Vagina (tissue), 2 donors: ENCODE measurements at regions not wholly inside any gene's neighbourhood (a gene's known extent, or its start where the extent isn't known, plus 50 kb on each side); places are given as distances from the start of the nearest gene placed in this dataset.

Experiments
- DNase-seq, 2 donors: peaks; one replicate each; pipeline ENCODE4 v3.0.0-alpha.2; 2017; ENCODE audit errors: extremely low spot score in 2 of 2
- H3K27ac ChIP-seq: fragments of 200-600 bp; sonication (generic); one replicate; pipeline ENCODE4 v1.5.1; 2019
- H3K27me3 ChIP-seq: fragments of 200-600 bp; sonication (generic); one replicate; pipeline ENCODE4 v1.5.1; 2019
- H3K36me3 ChIP-seq, 2 donors: fragments of 200-600 bp; sonication (generic); one replicate each; pipeline ENCODE4 v1.5.1; 2017 to 2019
- H3K4me1 ChIP-seq: fragments of 200-600 bp; sonication (generic); one replicate; pipeline ENCODE4 v1.5.1; 2019
- H3K4me3 ChIP-seq, 2 donors: fragments of 200-600 bp; sonication (generic); 1 replicate in 1 of 2; 2 replicates in 1 of 2; pipeline ENCODE4 v1.5.1; 2016 to 2019
- H3K9me3 ChIP-seq: fragments of 200-600 bp; sonication (generic); one replicate; pipeline ENCODE4 v1.5.1; 2019
- CTCF ChIP-seq, 3 experiments: fragments of 450-650 bp in 2 of 3; fragments of 200-600 bp in 1 of 3; sonication (generic) in 1 of 3; IDR thresholded peaks; one replicate each; pipeline ENCODE4 v1.5.1; 2017 to 2019; ENCODE audit warnings: antibody characterized with exemption in 3 of 3, mild to moderate bottlenecking in 2 of 3, moderate library complexity in 2 of 3
- POLR2A ChIP-seq, 2 donors: fragments of 450-650 bp; IDR thresholded peaks; one replicate each; pipeline ENCODE4 v1.6.1; 2017; ENCODE audit warnings: antibody characterized with exemption in 2 of 2, mild to moderate bottlenecking in 2 of 2, moderate library complexity in 2 of 2
- POLR2AphosphoS5 ChIP-seq, 2 donors: sonication (generic); formaldehyde crosslinking; IDR thresholded peaks; one replicate each; pipeline ENCODE4 v1.9.0; 2017; ENCODE audit warnings: antibody characterized with exemption in 2 of 2, mild to moderate bottlenecking in 2 of 2, low read depth in 1 of 2; ENCODE audit not compliant: insufficient read depth in 1 of 2
- intact Hi-C: fragments of 100-400 bp; cut with DNase I; formaldehyde crosslinking; loops from one replicate; pipeline ENCODE4 v1.15.1; 2023

GRCh38 chrX:135632353-135632752 lies 81.1 kb upstream of the CT45A1 start:
- H3K4me3 ChIP-seq, result no peak overlapping the region

DNA sequence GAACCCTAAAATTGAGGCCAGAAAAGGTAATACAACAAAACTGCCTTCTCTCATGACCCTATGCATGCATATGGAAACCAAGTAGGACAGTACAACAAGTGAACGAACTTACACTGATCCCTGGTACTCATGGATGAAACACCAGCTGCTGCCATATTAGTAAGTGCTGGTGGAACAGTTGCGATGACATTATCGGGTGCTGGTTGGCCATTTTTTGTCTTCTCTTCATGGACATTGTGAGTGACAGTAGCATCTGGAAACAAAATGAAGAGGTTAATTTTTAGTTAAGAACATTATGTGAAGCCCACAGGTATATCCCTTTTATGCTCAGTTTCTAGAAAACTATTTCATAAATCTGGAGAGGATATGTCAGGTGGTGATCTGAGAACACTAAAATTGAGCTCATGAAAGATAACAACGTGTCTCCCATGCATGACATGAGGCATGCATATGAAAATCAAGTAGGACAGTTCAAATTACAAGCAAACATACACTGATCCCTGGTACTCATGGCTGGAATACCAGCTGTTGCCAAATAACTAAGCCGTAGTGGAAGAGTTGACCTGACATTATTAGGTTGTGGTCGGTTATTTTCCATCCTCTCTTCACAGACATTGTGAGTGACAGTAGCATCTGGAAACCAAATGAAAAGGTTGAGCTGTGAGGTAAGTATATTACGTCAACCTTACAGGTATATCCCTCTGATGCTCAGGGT lies 74.2 kb upstream of the CT45A1 start:
- DNase-seq, result no peak
- no peak for TF ChIP-seq CTCF (IDR thresholded peaks at IDR 0.05)
- no peak for TF ChIP-seq POLR2AphosphoS5 (IDR thresholded peaks at IDR 0.05; ENCODE audit: insufficient read depth in 1 of 2, low read depth in 1 of 2)
- no peak for TF ChIP-seq POLR2A (IDR thresholded peaks at IDR 0.05)
- intact Hi-C loops, result loop anchor here (10.0 kb wide), 1 partner anchor 1064 kb away; no protein-coding TSS in a partner anchor

More at GRCh38 chrX:135632353-135632752, 81.1 kb upstream of the CT45A1 start:
- Histone ChIP-seq H3K27ac (no peak overlapping the region), H3K9me3 (no peaks in the 10 kb centered on the region), H3K27me3 (no peaks in the 10 kb centered on the region), H3K36me3 (no peaks in the 10 kb centered on the region), H3K4me1 (no peaks in the 10 kb centered on the region)
- TF ChIP-seq POLR2A (IDR thresholded peaks at IDR 0.05) (no peak), POLR2AphosphoS5 (IDR thresholded peaks at IDR 0.05; ENCODE audit: insufficient read depth in 1 of 2, low read depth in 1 of 2) (no peak), CTCF (IDR thresholded peaks at IDR 0.05) (no peak)
- DNase-seq, result no peak
- intact Hi-C loops, result loop anchor here (10.0 kb wide), 1 partner anchor 1058 kb away; no protein-coding TSS in a partner anchor

GRCh38 chrX:135643916-135644315 lies 69.5 kb upstream of the CT45A1 start:
- H3K36me3 ChIP-seq, result no peaks in the 10 kb centered on the region
- intact Hi-C loops, result no loop called here
- H3K27me3 ChIP-seq, result no peaks in the 10 kb centered on the region
- peak in 1 of 2 donors; percentile 18 for DNase-seq
- H3K4me1 ChIP-seq, result no peaks in the 10 kb centered on the region
- H3K9me3 ChIP-seq, result no peaks in the 10 kb centered on the region
- TF ChIP-seq POLR2A (IDR thresholded peaks at IDR 0.05), result no peak
- no peak for TF ChIP-seq POLR2AphosphoS5 (IDR thresholded peaks at IDR 0.05; ENCODE audit: insufficient read depth in 1 of 2, low read depth in 1 of 2)
- TF ChIP-seq CTCF (IDR thresholded peaks at IDR 0.05), result no peak
- no peak overlapping the region for H3K27ac ChIP-seq
- H3K4me3 ChIP-seq, result no peak overlapping the region

More for the DNA sequence above, 74.2 kb upstream of the CT45A1 start:
- no peaks in the 10 kb centered on the region for H3K27me3 ChIP-seq
- H3K27ac ChIP-seq, result no peak overlapping the region
- H3K9me3 ChIP-seq, result no peaks in the 10 kb centered on the region
- no peaks in the 10 kb centered on the region for H3K4me1 ChIP-seq
- H3K36me3 ChIP-seq, result no peaks in the 10 kb centered on the region
- H3K4me3 ChIP-seq, result no peak overlapping the region

DNA sequence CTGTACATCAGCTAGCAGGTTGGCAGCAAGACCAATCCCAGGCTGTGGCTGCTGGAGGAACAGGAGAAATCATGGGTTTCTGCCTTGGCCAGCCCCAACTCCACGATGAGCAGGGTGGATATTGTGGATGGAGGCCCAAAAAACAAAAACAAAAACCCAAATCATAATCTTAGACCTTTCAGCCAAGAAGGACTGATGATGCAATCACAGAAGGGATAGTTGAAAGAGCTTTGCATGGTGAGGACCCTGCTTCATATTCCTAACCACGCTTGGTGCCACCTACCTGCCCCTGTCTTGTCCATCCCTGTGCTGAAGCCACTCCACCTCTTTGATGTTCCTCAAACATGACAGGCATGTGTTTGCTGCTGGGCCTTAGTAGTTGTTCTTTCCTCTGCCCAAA lies 68.8 kb upstream of the CT45A1 start:
- peak in 1 of 2 donors; percentile 47 for DNase-seq
- intact Hi-C loops, result no loop called here
- no peak for TF ChIP-seq POLR2A (IDR thresholded peaks at IDR 0.05)
- TF ChIP-seq POLR2AphosphoS5 (IDR thresholded peaks at IDR 0.05; ENCODE audit: insufficient read depth in 1 of 2, low read depth in 1 of 2), result no peak
- no peak for TF ChIP-seq CTCF (IDR thresholded peaks at IDR 0.05)
- no peaks in the 10 kb centered on the region for H3K27me3 ChIP-seq
- H3K36me3 ChIP-seq, result no peaks in the 10 kb centered on the region
- no peak overlapping the region for H3K27ac ChIP-seq
- H3K4me3 ChIP-seq, result no peak overlapping the region
- H3K9me3 ChIP-seq, result no peaks in the 10 kb centered on the region
- H3K4me1 ChIP-seq, result no peaks in the 10 kb centered on the region

DNA sequence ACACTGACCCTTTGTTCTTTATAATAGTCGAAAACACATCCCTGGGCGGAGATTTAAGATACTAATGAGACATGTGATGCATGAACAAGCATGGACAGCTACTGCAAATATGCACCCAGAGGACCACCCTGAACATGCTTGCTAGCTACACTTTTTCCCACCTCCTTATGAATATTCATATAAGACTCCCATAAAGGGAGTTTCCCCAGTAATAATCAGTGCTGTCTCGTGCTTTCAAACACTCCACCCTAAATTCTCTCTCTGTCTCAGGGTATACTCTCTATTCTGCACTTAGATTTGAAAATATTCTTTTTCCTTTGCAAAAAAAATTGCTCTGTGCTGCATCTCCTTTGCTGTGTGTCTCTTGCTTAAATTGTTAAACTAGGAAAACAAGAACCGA lies 64.4 kb upstream of the CT45A1 start:
- Histone ChIP-seq H3K27me3 (no peaks in the 10 kb centered on the region), H3K36me3 (no peaks in the 10 kb centered on the region), H3K27ac (no peak overlapping the region), H3K9me3 (no peaks in the 10 kb centered on the region), H3K4me3 (no peak overlapping the region), H3K4me1 (no peaks in the 10 kb centered on the region)
- peak in 1 of 2 donors; percentile 32 for DNase-seq
- intact Hi-C loops, result no loop called here
- TF ChIP-seq POLR2A (IDR thresholded peaks at IDR 0.05) (no peak), POLR2AphosphoS5 (IDR thresholded peaks at IDR 0.05; ENCODE audit: insufficient read depth in 1 of 2, low read depth in 1 of 2) (no peak), CTCF (IDR thresholded peaks at IDR 0.05) (no peak)
